ENCODE measurements at regions not wholly inside any gene's neighbourhood (a gene's known extent, or its start where the extent isn't known, plus 50 kb on each side); places are given as distances from the start of the nearest gene placed in this dataset.

- H3K27ac ChIP-seq: no peak overlapping the region; the same call in 1 of the 2 replicates
- peak; percentile 87 for TF ChIP-seq CTCF (conservative IDR thresholded peaks at IDR 0.05)
These were observed 176.0 kb downstream of the MRPL14 start for GRCh38 chr6:43951063-43951755.

DNA sequence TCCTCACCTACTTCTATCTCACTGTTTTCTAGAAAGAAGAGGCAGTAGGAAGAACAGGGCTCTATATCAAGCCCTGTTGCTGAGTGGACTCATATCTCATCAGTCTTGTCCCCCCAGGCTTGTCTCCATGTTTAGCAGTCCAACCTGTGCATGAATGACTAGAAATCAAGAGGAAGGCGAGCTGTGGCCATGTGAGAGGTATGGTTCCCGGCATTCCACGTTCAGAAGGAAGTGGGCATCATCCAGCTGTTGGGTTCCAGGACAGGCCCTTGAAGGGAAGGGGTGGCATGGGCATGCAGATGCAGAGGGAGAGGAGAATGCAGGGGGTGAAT, 176.6 kb downstream of the MRPL14 start:
- no peak for TF ChIP-seq CTCF (conservative IDR thresholded peaks at IDR 0.05)
- no peak overlapping the region for H3K27ac ChIP-seq

DNA sequence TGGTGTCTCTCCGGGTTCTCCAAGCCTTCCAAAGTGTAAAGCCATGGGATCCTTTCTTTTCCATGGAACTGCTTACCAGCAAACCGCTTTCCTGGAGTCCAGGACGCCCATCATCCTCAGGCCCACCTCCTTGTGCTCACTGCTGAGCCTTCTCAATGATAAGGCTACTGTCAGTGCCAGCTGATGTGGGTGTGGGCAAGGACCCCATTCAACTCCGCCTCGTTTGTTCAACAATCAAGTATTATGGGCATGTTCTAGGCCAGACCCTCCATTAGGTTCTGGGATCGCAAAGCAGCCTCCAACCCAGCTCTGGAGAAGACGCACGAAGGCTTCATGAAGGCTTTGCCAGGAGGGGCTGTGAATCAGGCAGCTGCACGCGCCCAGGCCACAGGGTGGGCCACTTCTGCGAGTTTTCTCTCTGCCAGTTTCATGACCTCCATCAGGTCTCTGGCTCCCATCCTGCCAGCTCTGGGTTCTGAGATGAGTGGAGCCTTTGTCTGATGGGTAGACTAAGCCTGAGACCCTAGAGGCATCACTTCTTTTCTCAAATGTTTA, 177.1 kb downstream of the MRPL14 start:
- TF ChIP-seq CTCF (conservative IDR thresholded peaks at IDR 0.05): no peak
- no peak overlapping the region for H3K27ac ChIP-seq

DNA sequence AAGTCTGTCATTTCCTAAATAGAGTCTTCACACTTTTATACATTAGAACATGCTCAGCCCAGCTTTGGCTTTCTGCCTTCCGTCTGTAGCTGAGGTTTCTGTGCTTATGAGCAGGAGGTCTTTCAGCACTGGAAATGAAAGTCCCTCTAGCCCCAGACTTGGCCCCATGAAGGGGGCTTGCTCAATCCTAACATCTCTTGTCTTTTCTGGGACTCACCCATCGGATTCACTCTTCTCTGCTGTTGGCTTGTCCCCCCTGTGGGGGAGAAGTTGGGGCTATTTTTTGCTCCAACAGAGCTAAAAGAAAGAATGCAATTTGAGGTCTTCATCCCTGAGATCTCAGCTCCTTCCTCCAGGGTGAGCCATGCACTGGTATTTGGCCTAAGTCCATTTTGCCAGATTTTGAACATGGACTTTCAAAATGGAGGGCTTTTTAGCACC, 177.7 kb downstream of the MRPL14 start:
- H3K27ac ChIP-seq: no peak overlapping the region
- TF ChIP-seq CTCF (conservative IDR thresholded peaks at IDR 0.05): no peak

- no peak overlapping the region for H3K27ac ChIP-seq
- no peak for TF ChIP-seq CTCF (conservative IDR thresholded peaks at IDR 0.05)
These were observed 178.4 kb downstream of the MRPL14 start for GRCh38 chr6:43948527-43949485.

- H3K27ac ChIP-seq: no peak overlapping the region
- no peak for TF ChIP-seq CTCF (conservative IDR thresholded peaks at IDR 0.05)
These were observed 177.8 kb downstream of the VEGFA start for GRCh38 chr6:43947860-43948259.

Measured in VCaP (cell line).